Fibroblast of mammary gland (primary cell): ENCODE measurements at regions not wholly inside any gene's neighbourhood (a gene's known extent, or its start where the extent isn't known, plus 50 kb on each side); places are given as distances from the start of the nearest gene placed in this dataset.

Experiments used
- DNase-seq: peaks from one replicate; pipeline ENCODE4 v3.0.0-alpha.2; 2010; ENCODE audit warnings: low read depth
- H3K4me3 ChIP-seq: 2 replicates; pipeline ENCODE4 v1.5.1; 2011; ENCODE audit warnings: low read depth, mild to moderate bottlenecking, low read length, moderate library complexity; ENCODE audit not compliant: control insufficient read depth
- TF ChIP-seq, protein P1 (sequence below): conservative IDR thresholded peaks from 2 replicates; pipeline ENCODE4 v1.5.1; 2011; ENCODE audit warnings: low read depth, low read length, inconsistent platforms; ENCODE audit not compliant: control insufficient read depth, insufficient read depth

DNA sequence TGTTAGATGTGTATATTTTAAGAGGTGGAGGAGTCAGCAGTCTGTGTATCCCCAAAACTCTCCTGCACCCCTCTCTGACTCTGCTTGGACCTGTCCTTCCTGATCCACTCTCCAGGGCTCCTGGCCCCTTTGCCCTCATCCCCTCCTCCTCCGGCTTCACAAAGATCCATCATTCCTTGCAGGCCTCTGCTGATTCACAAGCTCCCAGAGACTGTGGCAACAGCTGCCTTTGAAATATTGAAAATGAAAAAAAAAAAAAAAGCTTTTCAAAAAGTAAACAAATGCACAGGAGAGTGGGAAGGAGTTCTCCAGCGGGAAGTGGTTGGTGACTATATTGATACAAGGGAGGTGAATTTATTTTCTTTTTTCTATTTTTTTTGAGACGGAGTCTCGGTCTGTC, 330.2 kb upstream of the SULF2 start:
- TF ChIP-seq, protein P1, sequence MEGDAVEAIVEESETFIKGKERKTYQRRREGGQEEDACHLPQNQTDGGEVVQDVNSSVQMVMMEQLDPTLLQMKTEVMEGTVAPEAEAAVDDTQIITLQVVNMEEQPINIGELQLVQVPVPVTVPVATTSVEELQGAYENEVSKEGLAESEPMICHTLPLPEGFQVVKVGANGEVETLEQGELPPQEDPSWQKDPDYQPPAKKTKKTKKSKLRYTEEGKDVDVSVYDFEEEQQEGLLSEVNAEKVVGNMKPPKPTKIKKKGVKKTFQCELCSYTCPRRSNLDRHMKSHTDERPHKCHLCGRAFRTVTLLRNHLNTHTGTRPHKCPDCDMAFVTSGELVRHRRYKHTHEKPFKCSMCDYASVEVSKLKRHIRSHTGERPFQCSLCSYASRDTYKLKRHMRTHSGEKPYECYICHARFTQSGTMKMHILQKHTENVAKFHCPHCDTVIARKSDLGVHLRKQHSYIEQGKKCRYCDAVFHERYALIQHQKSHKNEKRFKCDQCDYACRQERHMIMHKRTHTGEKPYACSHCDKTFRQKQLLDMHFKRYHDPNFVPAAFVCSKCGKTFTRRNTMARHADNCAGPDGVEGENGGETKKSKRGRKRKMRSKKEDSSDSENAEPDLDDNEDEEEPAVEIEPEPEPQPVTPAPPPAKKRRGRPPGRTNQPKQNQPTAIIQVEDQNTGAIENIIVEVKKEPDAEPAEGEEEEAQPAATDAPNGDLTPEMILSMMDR = no peak
- H3K4me3 ChIP-seq = no peak overlapping the region
- DNase-seq = no peak

DNA sequence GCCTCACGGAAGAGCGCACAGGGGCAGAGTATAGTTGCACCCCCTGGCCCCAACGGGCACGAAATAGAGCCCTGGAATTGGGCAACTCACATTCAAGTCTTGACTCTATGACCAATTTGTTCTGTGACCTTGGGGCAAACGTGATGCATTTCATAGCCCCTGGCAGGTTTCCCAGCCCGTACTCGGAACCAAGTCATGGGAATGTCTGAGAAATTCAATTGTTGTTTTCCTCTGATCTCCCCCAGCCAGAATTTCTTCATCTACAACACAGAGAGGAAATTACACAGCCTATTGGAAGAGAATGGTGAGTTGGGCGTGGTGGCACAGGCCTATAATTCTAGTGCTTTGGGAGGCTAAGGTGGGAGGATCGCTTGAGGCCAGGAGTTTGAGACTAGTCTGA, 322.3 kb upstream of the SULF2 start:
- DNase-seq = peak; percentile 56
- TF ChIP-seq, protein P1 = no peak

DNA sequence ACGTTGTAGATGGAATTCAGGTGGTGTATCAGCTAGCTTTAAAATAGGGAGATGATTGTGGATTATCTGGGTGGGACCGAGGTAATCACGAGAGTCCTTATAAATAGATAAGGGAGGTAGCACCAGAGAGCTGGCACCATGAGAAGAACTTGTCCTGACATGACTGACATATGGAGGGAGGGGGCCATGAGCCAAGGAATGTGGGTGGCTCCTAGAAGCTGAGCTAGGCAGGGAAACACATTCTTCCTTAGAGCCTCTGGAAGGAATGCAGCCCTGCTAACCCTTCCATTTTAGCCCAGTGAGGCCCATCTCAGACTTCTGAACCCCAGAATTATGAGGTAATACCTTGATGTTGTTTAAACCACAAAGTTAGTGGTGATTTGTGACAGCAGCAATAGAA, 321.1 kb upstream of the SULF2 start:
- H3K4me3 ChIP-seq = no peak overlapping the region
- no peak for DNase-seq
- TF ChIP-seq, protein P1 = no peak

More for the DNA sequence above, 322.3 kb upstream of the SULF2 start:
- H3K4me3 ChIP-seq = no peak overlapping the region

DNA sequence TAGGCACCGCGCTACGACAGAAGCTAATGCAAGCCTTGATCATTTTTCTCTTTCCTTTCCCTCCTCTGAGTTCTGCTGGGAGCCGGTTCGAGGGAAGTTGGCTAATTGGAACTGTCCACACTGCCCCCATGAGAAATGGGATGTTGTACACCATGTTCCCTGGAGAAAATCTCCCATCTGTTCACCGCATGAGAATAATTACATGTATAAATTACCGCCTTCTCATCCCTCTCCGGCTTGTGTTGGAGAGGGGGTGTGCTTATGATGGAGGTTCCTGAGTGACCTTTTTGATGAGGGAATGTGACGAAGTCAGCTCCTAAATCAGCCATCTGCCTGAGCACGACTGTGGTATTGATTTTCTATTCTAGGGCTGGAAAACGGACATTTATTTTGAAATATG, 320.2 kb upstream of the SULF2 start:
- DNase-seq = no peak
- TF ChIP-seq, protein P1 = no peak

DNA sequence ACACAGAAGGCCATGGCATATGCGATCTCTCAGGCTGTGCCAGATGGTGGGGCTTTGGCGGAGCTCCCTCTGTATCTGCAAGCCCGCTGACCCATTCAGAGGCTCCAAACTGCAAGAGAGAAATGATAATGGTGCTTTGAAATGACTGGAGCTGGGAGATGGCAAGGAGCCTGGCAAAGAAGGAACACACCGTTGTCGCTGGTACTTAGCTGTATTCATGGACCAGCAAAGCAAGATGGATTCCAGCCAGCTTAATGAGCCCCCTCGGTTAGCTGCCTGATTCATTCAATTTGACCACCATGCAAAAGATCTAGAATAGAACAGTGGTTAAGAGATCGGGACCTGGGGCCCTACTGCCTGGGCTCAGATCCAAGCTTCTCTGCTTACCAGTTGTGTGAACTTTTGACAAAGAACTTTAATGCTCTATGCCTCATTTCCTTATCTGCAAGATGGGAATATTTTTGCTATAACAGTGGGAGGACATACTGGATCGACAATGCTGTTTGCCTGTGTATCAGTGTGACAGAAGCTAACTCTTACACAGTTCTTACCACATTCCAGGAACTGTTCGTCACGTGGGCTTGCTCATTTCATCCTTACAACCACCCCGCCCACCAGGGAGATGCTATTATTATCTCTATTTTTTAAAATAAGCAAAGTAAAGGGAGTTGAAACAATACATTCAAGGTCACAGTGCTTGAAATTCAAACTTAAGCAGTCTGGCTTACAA, 317.8 kb upstream of the SULF2 start:
- DNase-seq = peak; percentile 15
- TF ChIP-seq, protein P1 = no peak
- H3K4me3 ChIP-seq = no peak overlapping the region

More for the DNA sequence above, 320.2 kb upstream of the SULF2 start:
- no peak overlapping the region for H3K4me3 ChIP-seq

DNA sequence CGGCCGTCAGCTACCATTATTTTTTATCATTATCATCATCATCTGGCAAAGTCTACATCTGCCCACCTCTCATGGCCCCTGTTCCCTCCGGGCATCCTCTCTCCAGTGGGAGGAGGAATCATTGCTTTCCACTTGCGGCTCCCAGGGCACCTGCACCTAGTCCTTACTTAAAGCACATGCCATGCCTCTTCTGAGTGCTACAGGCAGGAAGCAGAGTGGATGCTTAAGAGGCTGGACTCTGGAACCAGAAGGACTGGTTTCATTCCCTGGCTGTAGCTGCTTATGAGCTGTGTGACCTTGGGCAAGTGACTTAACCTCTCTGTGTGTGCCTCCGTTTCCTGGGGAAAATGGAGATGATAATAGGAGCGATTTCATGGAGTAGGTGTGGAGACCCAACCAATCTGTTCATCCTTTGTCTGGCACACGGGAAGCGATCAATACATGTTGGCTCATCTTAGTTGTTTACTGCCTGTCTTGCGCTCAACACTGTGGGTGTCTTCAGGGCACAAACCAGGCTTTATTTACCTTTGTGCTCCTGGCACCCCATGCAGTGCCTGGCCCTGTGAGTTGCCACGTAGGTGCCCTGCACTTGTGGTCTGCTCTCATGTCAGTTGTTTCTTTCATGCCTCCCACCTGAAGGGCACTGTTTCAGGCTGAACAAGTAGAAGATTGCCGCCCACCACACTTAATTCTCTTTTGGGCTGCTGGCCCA, 317.0 kb upstream of the SULF2 start:
- no peak for DNase-seq
- no peak overlapping the region for H3K4me3 ChIP-seq
- TF ChIP-seq, protein P1 = no peak

DNA sequence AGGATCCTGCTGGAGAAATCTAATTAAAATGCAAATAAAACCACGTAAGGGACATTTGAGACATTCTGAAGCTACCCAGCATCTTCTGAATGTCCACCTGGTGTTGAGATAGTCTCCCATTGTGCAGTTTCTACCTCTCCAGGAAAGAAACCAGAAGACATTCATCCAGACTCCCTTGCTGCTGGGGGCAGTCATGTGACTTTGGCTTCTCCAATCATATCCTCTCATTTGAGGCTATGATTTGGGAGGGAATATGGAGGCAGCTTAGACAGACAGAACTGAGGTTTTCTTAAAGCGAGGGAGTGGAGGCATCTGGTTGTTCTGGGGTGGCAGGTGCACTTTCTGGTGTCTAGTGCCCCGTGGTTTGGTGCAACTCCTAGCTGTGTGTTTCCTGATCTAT, 315.2 kb upstream of the SULF2 start:
- H3K4me3 ChIP-seq = no peak overlapping the region
- DNase-seq = no peak
- TF ChIP-seq, protein P1 = no peak
